GM12878 (cell line): ENCODE measurements at regions not wholly inside any gene's neighbourhood (a gene's known extent, or its start where the extent isn't known, plus 50 kb on each side); places are given as distances from the start of the nearest gene placed in this dataset.

ENCODE experiments used
- ATAC-seq: fragments of 200-7000 bp; cut with Tn5 transposase; 3 replicates; pipeline ENCODE4 v1.9.1; 2020; ENCODE audit warnings: mild to moderate bottlenecking, moderate library complexity
- BruUV-seq: library from RNA; stranded (reverse); fragments of 400-500 nt; replicated peaks from 2 replicates; lab custom pipeline; 2021; lab: Mats Ljungman, UMichigan
- CTCF ChIA-PET: fragments of 300-600 bp; sonication (Branson Sonifier 250); formaldehyde crosslinking; extraction: SDS; loops from one replicate; lab custom pipeline; 2021; ENCODE audit warnings: inconsistent platforms; lab: Yijun Ruan, JAX
- POLR2A ChIA-PET: fragments of 350-600 bp; formaldehyde crosslinking; extraction: SDS; loops from one replicate; lab custom pipeline; 2021; ENCODE audit warnings: inconsistent platforms; lab: Charles Lee
- RAD21 ChIA-PET: fragments of 300-600 bp; sonication (Branson Sonifier 250); formaldehyde crosslinking; loops from one replicate; lab custom pipeline; 2023; ENCODE audit warnings: antibody characterized with exemption; ENCODE audit not compliant: unreplicated experiment; lab: Charles Lee
- SMC1A ChIA-PET: fragments of 300-600 bp; sonication (Branson Sonifier 250); formaldehyde crosslinking; loops from one replicate; lab custom pipeline; 2023; ENCODE audit not compliant: unreplicated experiment, uncharacterized antibody; lab: Charles Lee
- DNase-seq: peaks from one replicate; pipeline ENCODE4 v3.0.0-alpha.2; 2011; ENCODE audit warnings: low read depth, low spot score
- FAIRE-seq: peaks from 3 replicates; lab custom pipeline; 2011; peaks lifted over from hg19 to GRCh38; lab: Jason Lieb, UNC
- H2AFZ ChIP-seq: 2 replicates; pipeline ENCODE4 v1.6.0; 2011; ENCODE audit warnings: low read depth, low read length, control low read depth; ENCODE audit not compliant: control insufficient read depth
- H3K27ac ChIP-seq: 2 replicates; pipeline ENCODE4 v1.5.1; 2011; ENCODE audit warnings: control low read depth; ENCODE audit not compliant: control insufficient read depth, insufficient read depth
- H3K27me3 ChIP-seq, 2 experiments: replicated peaks in 1 of 2; 2 replicates each; pipeline versions ENCODE4 v1.6.0 to v1.6.1; 2011; ENCODE audit warnings: low read length in 1 of 2; ENCODE audit not compliant: control insufficient read depth in 2 of 2, insufficient read depth in 2 of 2
- H3K36me3 ChIP-seq, 2 experiments: 2 replicates each; pipeline ENCODE4 v1.5.1; 2011; ENCODE audit warnings: low read length in 1 of 2; ENCODE audit not compliant: control insufficient read depth in 2 of 2, insufficient read depth in 2 of 2
- H3K4me1 ChIP-seq: 2 replicates; pipeline ENCODE4 v1.6.1; 2011; ENCODE audit warnings: mild to moderate bottlenecking, low read length, moderate library complexity, mixed read lengths; ENCODE audit not compliant: control insufficient read depth, insufficient read depth
- H3K4me2 ChIP-seq: 2 replicates; pipeline ENCODE4 v1.6.0; 2011; ENCODE audit warnings: control low read depth; ENCODE audit not compliant: control insufficient read depth, insufficient read depth
- H3K4me3 ChIP-seq: fragments of 200-600 bp; sonication (generic); 2 replicates; pipeline ENCODE4 v1.5.1; 2016
- H3K79me2 ChIP-seq: 2 replicates; pipeline ENCODE4 v1.6.0; 2011; ENCODE audit warnings: low read length; ENCODE audit not compliant: control insufficient read depth, insufficient read depth
- H3K9ac ChIP-seq: 2 replicates; pipeline ENCODE4 v1.8.0; 2011; ENCODE audit warnings: low read length, control low read depth, mixed read lengths; ENCODE audit not compliant: control insufficient read depth, insufficient read depth
- H3K9me3 ChIP-seq: replicated peaks from 3 replicates; pipeline ENCODE4 v1.5.1; 2011; ENCODE audit warnings: mild to moderate bottlenecking, low read length; ENCODE audit not compliant: control insufficient read depth, insufficient read depth
- H4K20me1 ChIP-seq: 2 replicates; pipeline ENCODE4 v1.6.0; 2011; ENCODE audit not compliant: control insufficient read depth, insufficient read depth
- CHD4 ChIP-seq: fragments of 200-600 bp; sonication (generic); IDR thresholded peaks from 2 replicates; pipeline ENCODE4 v1.6.1; 2016; ENCODE audit warnings: mild to moderate bottlenecking
- E2F8 ChIP-seq: fragments of 450-650 bp; IDR thresholded peaks from 2 replicates; pipeline ENCODE4 v1.6.1; 2018; ENCODE audit warnings: mild to moderate bottlenecking, low read depth, moderate library complexity; ENCODE audit not compliant: partially characterized antibody
- HDAC6 ChIP-seq: fragments of 200-600 bp; sonication (generic); IDR thresholded peaks from one replicate; pipeline ENCODE4 v1.8.0; 2017; ENCODE audit warnings: antibody characterized with exemption; ENCODE audit not compliant: unreplicated experiment
- HDGF ChIP-seq: fragments of 450-650 bp; IDR thresholded peaks from 2 replicates; pipeline ENCODE4 v1.6.1; 2016; ENCODE audit warnings: antibody characterized with exemption
- HSF1 ChIP-seq: fragments of 150-350 bp; IDR thresholded peaks from 2 replicates; pipeline ENCODE4 v1.6.1; 2014; ENCODE audit warnings: mild to moderate bottlenecking, low read depth, low read length
- JUND ChIP-seq: IDR thresholded peaks from 2 replicates; pipeline ENCODE4 v1.6.1; 2012; ENCODE audit warnings: low read depth, mild to moderate bottlenecking, low read length, improper control_type of control experiment, moderate library complexity
- MXI1 ChIP-seq: fragments of 150-350 bp; IDR thresholded peaks from 2 replicates; pipeline ENCODE4 v1.6.1; 2011; ENCODE audit warnings: low read depth, mild to moderate bottlenecking, inconsistent platforms, low read length, improper control_type of control experiment
- POU2F2 ChIP-seq: IDR thresholded peaks from 3 replicates; pipeline ENCODE4 v1.6.1; 2011; ENCODE audit warnings: low read depth, mild to moderate bottlenecking, low read length, borderline replicate concordance
- RELB ChIP-seq: fragments of 450-650 bp; IDR thresholded peaks from 2 replicates; pipeline ENCODE4 v1.6.1; 2017; ENCODE audit warnings: low read depth, mild to moderate bottlenecking, moderate library complexity
- SMAD1 ChIP-seq: fragments of 450-650 bp; IDR thresholded peaks from 2 replicates; pipeline ENCODE4 v1.6.1; 2018; ENCODE audit warnings: mild to moderate bottlenecking, low read depth; ENCODE audit not compliant: partially characterized antibody
- TARDBP ChIP-seq: IDR thresholded peaks from 2 replicates; pipeline ENCODE4 v1.6.1; 2016; ENCODE audit warnings: borderline replicate concordance
- ZNF207 ChIP-seq: fragments of 450-650 bp; IDR thresholded peaks from 2 replicates; pipeline ENCODE4 v1.6.1; 2014; ENCODE audit warnings: antibody characterized with exemption, mild to moderate bottlenecking, borderline replicate concordance
- ZZZ3 ChIP-seq: IDR thresholded peaks from 2 replicates; pipeline ENCODE4 v1.6.1; 2011; ENCODE audit warnings: low read depth; ENCODE audit not compliant: control insufficient read depth, insufficient read length
- WGBS: methylation state at CpG from one replicate; pipeline ENCODE4 v1.1.6; 2016; ENCODE audit warnings: low lambda C conversion rate; ENCODE audit not compliant: insufficient replicate concordance, insufficient coverage; ENCODE audit errors: missing lambda C conversion rate; 5-methylcytosine and 5-hydroxymethylcytosine counted together
- in situ Hi-C: fragments of 300-500 bp; cut with MboI; formaldehyde crosslinking; loops from 9 replicates; pipeline ENCODE4 v1.14.3; 2018; ENCODE audit warnings: mixed read lengths
- intact Hi-C: fragments of 100-400 bp; cut with micrococcal nuclease; formaldehyde crosslinking; loops from one replicate; pipeline ENCODE4 v1.14.2; 2022; ENCODE audit not compliant: unreplicated experiment

GRCh38 chr6:170134031-170134470 lies 156.8 kb downstream of the DLL1 start:
- WGBS = 69% methylated on average over 17 of the region's 17 CpGs
- DNase-seq = no peak
- TF ChIP-seq TARDBP (no peak), ZZZ3 (no peak), E2F8 (no peak), JUND (no peak), CHD4 (no peak), SMAD1 (no peak), HDGF (no peak), HSF1 (no peak), MXI1 (no peak), ZNF207 (no peak), HDAC6 (no peak), RELB (no peak), POU2F2 (no peak)
- Histone ChIP-seq H3K79me2 (no peaks in the 10 kb centered on the region), H4K20me1 (no peaks in the 10 kb centered on the region), H3K4me2 (no peak overlapping the region), H3K27me3 (no peaks in the 10 kb centered on the region), H3K9ac (no peak overlapping the region), H2AFZ (no peak overlapping the region), H3K27ac (no peak overlapping the region), H3K36me3 (no peaks in the 10 kb centered on the region), H3K9me3 (no peaks in the 10 kb centered on the region; the same call in 2 of the 3 replicates), H3K4me3 (no peak overlapping the region), H3K4me1 (no peaks in the 10 kb centered on the region)
- no peak for ATAC-seq
- intact Hi-C loops (no loop called here), in situ Hi-C loops (no loop called here)
- no peak for FAIRE-seq
- RAD21 ChIA-PET = no interaction called here
- SMC1A ChIA-PET = no interaction called here
- POLR2A ChIA-PET = no interaction called here
- no TSS peak for BruUV-seq
- CTCF ChIA-PET = no interaction called here
